ENCODE measurements at regions not wholly inside any gene's neighbourhood (a gene's known extent, or its start where the extent isn't known, plus 50 kb on each side); places are given as distances from the start of the nearest gene placed in this dataset.

DNA sequence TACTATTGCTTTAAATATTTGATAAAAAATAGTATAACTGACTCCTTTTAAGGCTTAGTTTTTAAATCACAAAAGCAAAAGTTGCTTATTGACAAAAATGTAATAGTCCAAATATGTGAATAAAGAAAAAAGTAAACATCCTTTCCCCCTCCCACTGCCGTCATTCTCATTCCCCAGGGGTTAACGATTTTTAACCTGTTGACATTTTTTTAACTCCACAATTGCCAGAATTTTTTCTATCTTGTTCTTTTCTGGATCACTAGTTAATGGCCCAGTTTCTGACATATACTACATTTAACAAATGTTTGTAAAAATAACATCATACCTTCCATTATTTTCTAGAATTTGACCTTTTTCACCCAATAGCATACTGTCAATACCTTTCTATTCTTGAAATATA is 60.6 kb upstream of the TCF12 start:
- H3K4me3 ChIP-seq (replicated peaks in 1 of 3; ENCODE audit: insufficient read depth in 1 of 3, low read depth in 2 of 3, low read length in 3 of 3), result no peak overlapping the region

More for the DNA sequence above, 60.6 kb upstream of the TCF12 start:
- TF ChIP-seq HBP1 (CRISPR knock-in tag; IDR thresholded peaks at IDR 0.05; ENCODE audit: low read depth), result no peak
- TF ChIP-seq DMTF1 (CRISPR knock-in tag; IDR thresholded peaks at IDR 0.05), result no peak
- peak; percentile 67; the same call in 1 of the 2 replicates for TF ChIP-seq HOMEZ (CRISPR knock-in tag; IDR thresholded peaks at IDR 0.05; ENCODE audit: low read depth)
- TF ChIP-seq CREB1 (IDR thresholded peaks at IDR 0.05), result no peak
- TF ChIP-seq CREB1 (CRISPR knock-in tag; IDR thresholded peaks at IDR 0.05), result no peak
- TF ChIP-seq SP4 (CRISPR knock-in tag; IDR thresholded peaks at IDR 0.05), result no peak
- TF ChIP-seq MED8 (CRISPR knock-in tag; IDR thresholded peaks at IDR 0.05; ENCODE audit: insufficient replicate concordance), result no peak
- no peak for TF ChIP-seq TIGD3 (CRISPR knock-in tag; IDR thresholded peaks at IDR 0.05; ENCODE audit: borderline replicate concordance)
- TF ChIP-seq NAIF1 (CRISPR knock-in tag; IDR thresholded peaks at IDR 0.05; ENCODE audit: borderline replicate concordance), result no peak
- TF ChIP-seq ZNF234 (CRISPR knock-in tag; conservative IDR thresholded peaks at IDR 0.05), result no peak
- no peak for TF ChIP-seq TRAFD1 (CRISPR knock-in tag; IDR thresholded peaks at IDR 0.05; ENCODE audit: borderline replicate concordance)
- peak; percentile 87 for TF ChIP-seq ZNF652 (CRISPR knock-in tag; IDR thresholded peaks at IDR 0.05; ENCODE audit: borderline replicate concordance, low read depth)
- TF ChIP-seq, protein P1, sequence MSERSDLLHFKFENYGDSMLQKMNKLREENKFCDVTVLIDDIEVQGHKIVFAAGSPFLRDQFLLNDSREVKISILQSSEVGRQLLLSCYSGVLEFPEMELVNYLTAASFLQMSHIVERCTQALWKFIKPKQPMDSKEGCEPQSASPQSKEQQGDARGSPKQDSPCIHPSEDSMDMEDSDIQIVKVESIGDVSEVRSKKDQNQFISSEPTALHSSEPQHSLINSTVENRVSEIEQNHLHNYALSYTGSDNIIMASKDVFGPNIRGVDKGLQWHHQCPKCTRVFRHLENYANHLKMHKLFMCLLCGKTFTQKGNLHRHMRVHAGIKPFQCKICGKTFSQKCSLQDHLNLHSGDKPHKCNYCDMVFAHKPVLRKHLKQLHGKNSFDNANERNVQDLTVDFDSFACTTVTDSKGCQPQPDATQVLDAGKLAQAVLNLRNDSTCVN (CRISPR knock-in tag; IDR thresholded peaks at IDR 0.05; ENCODE audit: borderline replicate concordance), result no peak
- no peak for TF ChIP-seq ZNF235 (CRISPR knock-in tag; IDR thresholded peaks at IDR 0.05; ENCODE audit: borderline replicate concordance)
- no peaks in the 10 kb centered on the region for H3K79me2 ChIP-seq (ENCODE audit: insufficient read depth, low read length)
- no peaks in the 10 kb centered on the region for H3K9me3 ChIP-seq (ENCODE audit: low read length)
- ChIA-PET CTCF (ENCODE audit: low intra/inter-chr PET ratio, low total read pairs) (no interaction called here), POLR2A (no interaction called here)
- no peaks in the 10 kb centered on the region for H4K20me1 ChIP-seq (ENCODE audit: insufficient read depth, low read length)
- no peaks in the 10 kb centered on the region for H3K27me3 ChIP-seq (ENCODE audit: control insufficient read depth in 1 of 2, insufficient read depth in 2 of 2, low read length in 2 of 2)
- no TSS peak for BruUV-seq (replicated peaks)
- ATAC-seq (no peak), FAIRE-seq (no peak), DNase-seq (ENCODE audit: low spot score) (no peak)
- 3% methylated on average over 2 of the region's 2 CpGs for WGBS (ENCODE audit: low lambda C conversion rate)
- H3K4me1 ChIP-seq (ENCODE audit: insufficient read depth, low read length), result no peaks in the 10 kb centered on the region
- no peak overlapping the region for H2AFZ ChIP-seq (ENCODE audit: low read length)
- H3K9ac ChIP-seq (ENCODE audit: insufficient read depth, low read depth, low read length), result no peak overlapping the region
- in situ Hi-C loops (cut with HindIII; ENCODE audit: extremely low pct_ligation_motif_present, low pct_unique_long_range_greater_than_20kb) (no loop called here), intact Hi-C loops (cut with micrococcal nuclease; ENCODE audit: unreplicated experiment) (no loop called here)
- no peak overlapping the region for H3K4me2 ChIP-seq (ENCODE audit: low read depth, low read length)
- H3K36me3 ChIP-seq (replicated peaks in 1 of 2; ENCODE audit: control insufficient read depth in 1 of 2, insufficient read depth in 2 of 2, low read length in 2 of 2), result no peaks in the 10 kb centered on the region
- no peak overlapping the region for H3K27ac ChIP-seq (ENCODE audit: extremely low read length, insufficient read depth, low read length)
